ENCODE measurements at regions not wholly inside any gene's neighbourhood (a gene's known extent, or its start where the extent isn't known, plus 50 kb on each side); places are given as distances from the start of the nearest gene placed in this dataset.

DNA sequence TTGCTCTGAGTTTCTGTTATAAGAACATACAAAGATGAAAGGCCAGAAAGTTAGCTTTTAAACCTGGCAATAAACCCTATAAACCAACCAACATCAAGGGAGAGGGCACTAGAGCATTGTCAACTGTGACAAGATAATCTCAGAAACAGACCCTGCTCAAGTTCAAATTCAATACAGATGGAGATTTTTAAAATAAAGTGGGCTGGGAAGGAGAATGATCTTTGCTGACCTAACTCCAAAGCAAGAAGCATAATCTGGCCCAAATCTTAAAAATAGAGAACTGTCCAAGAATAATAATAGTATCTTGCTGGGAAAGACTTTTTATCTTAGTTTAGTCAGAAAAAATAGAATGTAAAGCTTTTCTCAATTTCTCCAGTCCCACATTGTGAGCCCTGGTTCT lies 485.5 kb downstream of the DISC1 start:
- DNase-seq: no peak
- TF ChIP-seq, protein P1, sequence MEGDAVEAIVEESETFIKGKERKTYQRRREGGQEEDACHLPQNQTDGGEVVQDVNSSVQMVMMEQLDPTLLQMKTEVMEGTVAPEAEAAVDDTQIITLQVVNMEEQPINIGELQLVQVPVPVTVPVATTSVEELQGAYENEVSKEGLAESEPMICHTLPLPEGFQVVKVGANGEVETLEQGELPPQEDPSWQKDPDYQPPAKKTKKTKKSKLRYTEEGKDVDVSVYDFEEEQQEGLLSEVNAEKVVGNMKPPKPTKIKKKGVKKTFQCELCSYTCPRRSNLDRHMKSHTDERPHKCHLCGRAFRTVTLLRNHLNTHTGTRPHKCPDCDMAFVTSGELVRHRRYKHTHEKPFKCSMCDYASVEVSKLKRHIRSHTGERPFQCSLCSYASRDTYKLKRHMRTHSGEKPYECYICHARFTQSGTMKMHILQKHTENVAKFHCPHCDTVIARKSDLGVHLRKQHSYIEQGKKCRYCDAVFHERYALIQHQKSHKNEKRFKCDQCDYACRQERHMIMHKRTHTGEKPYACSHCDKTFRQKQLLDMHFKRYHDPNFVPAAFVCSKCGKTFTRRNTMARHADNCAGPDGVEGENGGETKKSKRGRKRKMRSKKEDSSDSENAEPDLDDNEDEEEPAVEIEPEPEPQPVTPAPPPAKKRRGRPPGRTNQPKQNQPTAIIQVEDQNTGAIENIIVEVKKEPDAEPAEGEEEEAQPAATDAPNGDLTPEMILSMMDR (IDR thresholded peaks at IDR 0.05): no peak
- no peak for TF ChIP-seq POLR2A (IDR thresholded peaks at IDR 0.05)
- H3K4me1 ChIP-seq: no peaks in the 10 kb centered on the region
- H3K27me3 ChIP-seq: no peaks in the 10 kb centered on the region
- H3K9me3 ChIP-seq: no peaks in the 10 kb centered on the region
- intact Hi-C loops (cut with DNase I): no loop called here
- no peak overlapping the region for H3K4me3 ChIP-seq
- no peak overlapping the region for H3K27ac ChIP-seq
- no peaks in the 10 kb centered on the region for H3K36me3 ChIP-seq

DNA sequence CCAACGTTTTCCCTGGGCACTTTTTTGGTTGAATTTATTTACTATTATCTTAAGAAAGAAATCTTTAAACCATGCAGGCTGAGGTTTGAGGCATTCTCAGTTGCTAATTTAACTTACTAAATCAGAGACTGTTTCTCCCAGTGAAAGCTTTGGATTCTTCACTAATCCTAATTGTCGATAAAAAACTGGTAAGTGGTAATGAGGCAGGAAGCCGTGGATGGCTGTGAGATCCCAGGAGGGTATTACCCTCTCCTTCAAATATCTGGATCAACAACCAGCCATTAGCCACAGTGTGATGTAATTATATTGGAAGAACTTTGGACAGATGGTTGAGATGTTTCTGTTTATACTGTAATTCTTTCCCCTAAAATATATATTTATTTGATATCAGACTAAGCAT lies 485.0 kb downstream of the DISC1 start:
- 35 to 49% methylated on average over 3 of the region's 3 CpGs for WGBS, 2 donors
- H3K36me3 ChIP-seq: no peaks in the 10 kb centered on the region
- no peak overlapping the region for H3K4me3 ChIP-seq
- intact Hi-C loops (cut with DNase I): no loop called here
- no peak overlapping the region for H3K27ac ChIP-seq
- H3K9me3 ChIP-seq: no peaks in the 10 kb centered on the region
- DNase-seq: no peak
- H3K4me1 ChIP-seq: no peaks in the 10 kb centered on the region
- TF ChIP-seq POLR2A (IDR thresholded peaks at IDR 0.05): no peak
- TF ChIP-seq, protein P1 (IDR thresholded peaks at IDR 0.05): no peak
- no peaks in the 10 kb centered on the region for H3K27me3 ChIP-seq

DNA sequence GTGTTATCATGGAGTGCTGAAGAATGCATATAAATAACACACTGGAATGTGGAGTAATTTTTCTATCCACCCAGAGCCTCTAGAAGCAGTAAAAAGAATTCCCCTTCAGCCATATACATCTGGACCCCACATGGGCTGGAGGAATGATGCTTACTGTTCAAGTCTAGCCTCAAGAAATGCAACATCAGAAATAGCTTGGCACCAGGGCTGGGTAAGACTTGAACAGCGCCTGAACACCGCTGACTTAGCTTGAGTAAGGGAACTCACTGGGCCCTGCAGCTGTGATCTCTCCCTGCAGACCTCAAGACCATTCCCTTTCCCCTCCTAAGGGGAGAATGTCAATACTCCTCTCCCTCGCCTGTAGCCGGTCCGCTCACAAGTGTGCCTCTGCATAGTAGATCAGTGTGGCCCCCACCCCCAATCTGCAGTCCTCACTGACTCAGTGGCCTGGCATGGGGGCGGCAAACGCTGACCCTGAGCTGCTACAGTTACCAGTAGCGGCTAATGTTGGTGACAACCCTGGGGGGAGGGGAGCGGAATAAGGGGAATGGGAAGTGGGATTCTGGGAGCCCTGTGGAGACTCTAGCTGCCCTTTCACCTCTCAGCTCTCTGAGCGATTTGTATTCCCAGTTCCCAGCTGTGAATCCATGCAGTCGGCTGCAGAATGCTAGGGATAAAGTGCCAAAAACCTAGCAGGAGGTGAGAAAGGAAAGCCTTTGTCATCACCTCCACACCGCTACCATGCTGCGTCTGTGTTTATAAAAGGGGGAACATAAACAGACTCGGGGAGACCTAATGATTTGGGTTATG lies 483.9 kb downstream of the DISC1 start:
- Histone ChIP-seq H3K36me3 (no peaks in the 10 kb centered on the region), H3K9me3 (no peaks in the 10 kb centered on the region), H3K4me1 (peaks cover 0 to 7% (median 0%) of the 10 kb centered on the region in 3 donors), H3K27me3 (no peaks in the 10 kb centered on the region), H3K4me3 (no peak overlapping the region), H3K27ac (no peak overlapping the region)
- no peak for TF ChIP-seq POLR2A (IDR thresholded peaks at IDR 0.05)
- TF ChIP-seq, protein P1 (IDR thresholded peaks at IDR 0.05): no peak
- 81% methylated on average over 11 to 13 of the region's 14 CpGs for WGBS, 2 donors
- intact Hi-C loops (cut with DNase I): no loop called here
- no peak for DNase-seq

DNA sequence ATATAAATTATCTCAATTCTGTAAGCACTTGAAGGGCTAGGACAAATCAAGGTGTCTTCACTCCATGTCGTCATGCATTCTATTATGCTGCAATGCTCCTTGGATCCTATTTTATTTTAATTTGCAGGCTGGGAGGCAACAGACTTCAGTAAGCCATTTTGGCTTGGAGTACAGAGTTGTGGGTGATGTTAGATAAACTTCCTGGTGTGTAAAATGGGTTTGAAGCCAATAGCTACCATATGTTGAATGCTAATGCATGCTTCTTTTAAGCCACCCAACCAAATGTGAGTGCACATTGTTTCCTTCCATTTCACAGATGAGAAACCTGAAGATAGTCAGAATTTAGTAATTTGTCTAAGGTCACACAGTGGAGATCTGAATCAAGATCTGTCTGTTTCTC lies 482.8 kb downstream of the DISC1 start:
- H3K27ac ChIP-seq: no peak overlapping the region
- peaks cover 0 to 7% (median 0%) of the 10 kb centered on the region in 3 donors for H3K4me1 ChIP-seq
- no peaks in the 10 kb centered on the region for H3K36me3 ChIP-seq
- DNase-seq: no peak
- no peaks in the 10 kb centered on the region for H3K27me3 ChIP-seq
- TF ChIP-seq, protein P1 (IDR thresholded peaks at IDR 0.05): no peak
- no peak for TF ChIP-seq POLR2A (IDR thresholded peaks at IDR 0.05)
- WGBS, 2 donors: 90 to 94% methylated on average over 1 of the region's 1 CpG
- intact Hi-C loops (cut with DNase I): no loop called here
- no peaks in the 10 kb centered on the region for H3K9me3 ChIP-seq
- H3K4me3 ChIP-seq: no peak overlapping the region

DNA sequence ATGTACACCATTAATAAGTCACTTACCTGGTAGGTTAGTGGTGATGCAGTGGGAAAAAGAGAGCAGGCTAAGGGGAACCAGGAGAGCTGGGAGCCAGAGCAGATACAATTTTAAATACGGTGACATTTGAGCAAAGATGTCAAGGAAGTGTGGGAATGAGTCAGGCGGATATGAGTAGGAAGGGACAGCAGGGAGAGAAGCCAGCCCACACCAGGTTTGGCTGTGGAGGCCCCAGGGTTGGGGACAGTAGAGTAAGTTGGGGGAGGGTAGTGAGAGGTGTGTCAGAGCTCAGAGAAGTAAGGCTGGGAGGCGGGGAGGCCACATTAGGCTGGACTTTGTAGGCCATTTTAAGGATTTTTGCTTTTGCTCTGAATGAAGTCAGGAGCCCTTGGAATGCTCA lies 482.0 kb downstream of the DISC1 start:
- no peaks in the 10 kb centered on the region for H3K9me3 ChIP-seq
- 85 to 88% methylated on average over 3 of the region's 3 CpGs for WGBS, 2 donors
- intact Hi-C loops (cut with DNase I): no loop called here
- H3K27ac ChIP-seq: no peak overlapping the region
- no peaks in the 10 kb centered on the region for H3K36me3 ChIP-seq
- DNase-seq: no peak
- no peak for TF ChIP-seq POLR2A (IDR thresholded peaks at IDR 0.05)
- TF ChIP-seq, protein P1 (IDR thresholded peaks at IDR 0.05): no peak
- no peaks in the 10 kb centered on the region for H3K27me3 ChIP-seq
- H3K4me1 ChIP-seq: peaks cover 0 to 7% (median 0%) of the 10 kb centered on the region in 3 donors
- H3K4me3 ChIP-seq: no peak overlapping the region
